ENCODE measurements at regions not wholly inside any gene's neighbourhood (a gene's known extent, or its start where the extent isn't known, plus 50 kb on each side); places are given as distances from the start of the nearest gene placed in this dataset.

GRCh38 chr4:160386846-160387245 is 1284.0 kb downstream of the RAPGEF2 start:
- Histone ChIP-seq H3K4me3 (replicated peaks in 1 of 3) (no peak overlapping the region), H3K9me3 (no peaks in the 10 kb centered on the region), H3K27me3 (no peaks in the 10 kb centered on the region), H3K4me1 (no peaks in the 10 kb centered on the region), H3K36me3 (no peaks in the 10 kb centered on the region), H3K27ac (no peak overlapping the region)
- TF ChIP-seq CTCF (IDR thresholded peaks at IDR 0.05), result no peak
- no peak for TF ChIP-seq POLR2A (IDR thresholded peaks at IDR 0.05)
- DNase-seq, result no peak
- intact Hi-C loops (cut with DNase I), result no loop called here

DNA sequence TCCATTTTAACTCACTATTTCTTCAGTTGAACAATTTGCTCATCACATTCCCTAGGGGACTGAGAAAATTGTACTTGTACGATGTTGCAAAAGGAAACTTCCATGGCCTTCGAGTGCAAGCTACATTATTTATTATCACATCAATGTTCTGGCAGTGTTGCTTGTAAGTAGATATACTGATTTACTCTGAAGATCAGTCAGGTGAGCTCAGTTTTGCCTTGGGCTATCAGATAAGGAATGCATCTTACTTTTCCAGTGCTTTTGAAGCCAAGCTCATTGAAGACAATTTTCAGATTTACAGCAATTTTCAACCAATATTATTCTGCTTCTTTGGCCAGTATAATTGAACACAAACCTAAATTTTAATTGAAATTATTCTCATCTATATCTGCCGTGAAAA is 1296.9 kb downstream of the RAPGEF2 start:
- intact Hi-C loops (cut with DNase I), result no loop called here
- TF ChIP-seq POLR2A (IDR thresholded peaks at IDR 0.05) (no peak), CTCF (IDR thresholded peaks at IDR 0.05) (no peak)
- Histone ChIP-seq H3K4me3 (replicated peaks in 1 of 3) (no peak overlapping the region), H3K27ac (no peak overlapping the region), H3K4me1 (no peaks in the 10 kb centered on the region), H3K27me3 (no peaks in the 10 kb centered on the region), H3K36me3 (no peaks in the 10 kb centered on the region), H3K9me3 (no peaks in the 10 kb centered on the region)
- 78 to 89% methylated on average over 3 of the region's 3 CpGs for WGBS, 2 donors
- no peak for DNase-seq

- WGBS, 2 donors, result 75 to 80% methylated on average over 2 of the region's 2 CpGs
- Histone ChIP-seq H3K4me1 (no peaks in the 10 kb centered on the region), H3K27ac (no peak overlapping the region), H3K36me3 (no peaks in the 10 kb centered on the region), H3K4me3 (replicated peaks in 1 of 3) (no peak overlapping the region), H3K27me3 (no peaks in the 10 kb centered on the region), H3K9me3 (no peaks in the 10 kb centered on the region)
- intact Hi-C loops (cut with DNase I), result no loop called here
- no peak for TF ChIP-seq POLR2A (IDR thresholded peaks at IDR 0.05)
- no peak for TF ChIP-seq CTCF (IDR thresholded peaks at IDR 0.05)
- no peak for DNase-seq
Measured at GRCh38 chr4:160403081-160403480, 1300.2 kb downstream of the RAPGEF2 start.

GRCh38 chr4:160406263-160406825 is 1303.5 kb downstream of the RAPGEF2 start:
- DNase-seq, result no peak
- H3K27ac ChIP-seq, result no peak overlapping the region
- TF ChIP-seq CTCF (IDR thresholded peaks at IDR 0.05), result no peak
- TF ChIP-seq POLR2A (IDR thresholded peaks at IDR 0.05), result no peak
- no peak overlapping the region for H3K4me3 ChIP-seq (replicated peaks in 1 of 3)
- H3K4me1 ChIP-seq, result no peaks in the 10 kb centered on the region
- intact Hi-C loops (cut with DNase I), result no loop called here
- 91 to 92% methylated on average over 5 of the region's 5 CpGs for WGBS, 2 donors
- H3K27me3 ChIP-seq, result no peaks in the 10 kb centered on the region
- no peaks in the 10 kb centered on the region for H3K9me3 ChIP-seq
- H3K36me3 ChIP-seq, result no peaks in the 10 kb centered on the region

GRCh38 chr4:160414496-160414895 is 1311.6 kb downstream of the RAPGEF2 start:
- H3K4me3 ChIP-seq (replicated peaks in 1 of 3), result no peak overlapping the region
- 88 to 90% methylated on average over 5 of the region's 5 CpGs for WGBS, 2 donors
- TF ChIP-seq POLR2A (IDR thresholded peaks at IDR 0.05) (no peak), CTCF (IDR thresholded peaks at IDR 0.05) (no peak)
- H3K9me3 ChIP-seq, result no peaks in the 10 kb centered on the region
- H3K36me3 ChIP-seq, result no peaks in the 10 kb centered on the region
- no peaks in the 10 kb centered on the region for H3K27me3 ChIP-seq
- intact Hi-C loops (cut with DNase I), result no loop called here
- H3K27ac ChIP-seq, result no peak overlapping the region
- no peak for DNase-seq
- no peaks in the 10 kb centered on the region for H3K4me1 ChIP-seq
